ENCODE measurements at regions not wholly inside any gene's neighbourhood (a gene's known extent, or its start where the extent isn't known, plus 50 kb on each side); places are given as distances from the start of the nearest gene placed in this dataset.

DNA sequence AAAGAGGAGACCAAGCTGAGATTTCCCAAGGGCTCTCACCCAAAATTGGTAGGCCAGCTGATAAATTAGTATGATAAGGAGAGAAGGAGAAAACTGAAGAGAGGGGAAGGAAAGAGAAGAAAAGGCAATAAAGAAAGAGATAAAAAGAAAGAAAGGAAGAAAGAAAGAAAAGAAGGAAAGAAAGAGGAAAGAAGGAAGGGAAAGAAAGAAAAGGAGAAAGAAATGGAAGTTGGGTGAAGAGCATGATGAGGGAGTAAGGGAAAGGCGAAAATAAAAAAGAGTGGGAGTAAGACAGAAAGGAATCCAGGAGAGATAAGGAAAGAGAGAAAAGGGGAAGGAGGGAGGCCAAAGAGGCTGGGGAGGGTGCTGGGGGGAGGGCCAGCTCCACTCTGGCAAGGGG lies 95.4 kb downstream of the MRM1 start:
- no peak for DNase-seq

DNA sequence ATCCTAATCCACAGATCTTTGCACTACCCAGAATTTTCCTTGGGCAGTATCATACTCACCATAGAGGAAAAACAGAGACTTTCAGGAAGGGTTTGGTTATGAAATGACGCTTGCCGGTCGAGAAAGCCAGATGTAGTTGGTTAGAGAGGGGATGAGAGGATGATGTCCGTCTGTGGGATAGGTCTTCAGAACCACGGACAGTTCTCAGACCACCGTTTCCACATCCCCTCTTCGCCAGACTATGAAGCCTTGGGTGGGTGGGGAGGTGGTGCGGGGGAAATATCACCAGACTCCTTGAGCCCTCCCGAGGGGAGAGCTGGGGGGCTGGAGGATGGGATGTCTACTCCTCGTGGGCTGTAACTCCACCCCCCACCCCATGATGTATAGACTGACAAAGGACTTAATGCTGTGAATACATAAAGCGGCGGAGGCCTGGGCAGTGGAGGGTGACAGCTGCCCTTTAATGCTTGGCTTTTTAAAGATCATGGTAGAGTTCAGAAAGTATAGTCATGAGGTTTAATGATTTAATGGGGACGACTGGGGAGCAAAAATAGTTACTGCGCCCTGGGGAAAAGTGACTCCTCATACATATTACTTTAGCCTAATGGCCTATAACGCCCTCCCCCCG lies 96.6 kb downstream of the MRM1 start:
- no peak for DNase-seq

DNA sequence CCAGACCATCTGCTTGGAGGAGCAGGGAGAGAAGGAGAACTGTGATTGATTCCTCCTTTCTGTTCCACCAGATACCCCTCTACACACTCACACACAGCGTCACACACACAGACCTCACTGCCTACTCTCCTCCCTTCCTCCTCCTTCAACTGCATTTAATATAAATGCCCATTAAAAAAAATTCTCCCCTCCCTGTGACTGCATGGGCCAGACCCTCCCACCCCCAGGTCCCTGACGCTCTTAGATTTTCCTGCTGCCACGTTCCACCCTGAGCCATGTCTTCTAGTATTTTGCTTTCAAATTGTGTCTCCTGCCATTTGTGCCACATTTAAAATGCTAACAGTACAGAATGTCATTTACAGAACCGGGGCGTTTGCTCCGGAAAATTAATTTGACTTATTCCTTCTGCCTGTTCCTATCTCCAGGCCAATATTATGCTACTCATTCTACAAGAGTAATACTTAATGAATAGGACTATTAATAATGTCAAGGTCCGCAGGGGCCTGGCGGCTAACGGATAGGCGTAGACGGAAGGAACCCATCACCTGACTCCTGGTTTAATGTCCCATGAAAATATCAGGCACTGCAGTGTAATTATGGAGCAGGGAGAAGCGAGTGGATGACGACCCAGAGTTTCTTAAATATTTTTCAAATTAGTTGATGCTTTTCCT lies 100.2 kb downstream of the MRM1 start:
- no peak for DNase-seq

DNA sequence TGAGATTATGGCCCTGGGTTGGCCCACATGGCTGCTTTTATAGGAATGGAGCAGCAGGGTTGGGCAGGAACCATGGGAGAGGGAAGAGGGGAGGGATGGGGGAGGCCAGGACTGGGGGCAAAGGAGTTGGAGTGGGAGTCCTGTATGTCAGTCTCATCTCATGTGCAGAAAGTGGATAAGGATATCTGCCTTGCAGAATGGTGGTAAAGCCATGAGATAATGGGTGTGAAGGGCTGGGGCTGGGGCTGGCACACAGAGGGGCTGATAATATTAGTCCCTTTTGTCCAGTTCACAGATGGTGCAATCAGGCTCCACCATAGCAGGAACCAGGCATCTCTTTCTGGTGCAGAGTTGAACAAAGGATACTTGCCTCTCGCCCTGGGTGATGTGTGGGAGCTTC lies 101.3 kb downstream of the MRM1 start:
- DNase-seq: peak; percentile 85

DNA sequence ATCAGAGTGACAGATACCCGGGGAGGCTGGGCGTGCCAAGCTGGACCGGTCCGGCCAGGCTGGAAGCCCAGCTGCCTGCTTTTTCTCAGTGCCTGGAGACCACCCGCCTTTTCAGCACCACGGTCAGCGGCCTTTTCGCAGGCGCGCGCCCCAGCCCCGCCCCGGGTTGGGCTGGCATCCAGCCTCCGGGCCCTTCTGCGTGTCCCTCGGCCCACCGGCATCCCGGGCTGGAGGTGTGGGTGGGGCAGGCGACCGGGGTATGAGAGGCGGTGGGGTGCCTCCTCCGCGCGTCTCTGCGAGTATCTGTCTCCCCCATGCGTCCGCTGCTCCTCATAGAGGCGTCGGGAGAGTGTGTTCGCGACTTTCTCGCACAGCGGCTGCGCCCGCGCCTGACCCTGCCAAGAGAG lies 102.5 kb downstream of the MRM1 start:
- peak; percentile 68 for DNase-seq

DNA sequence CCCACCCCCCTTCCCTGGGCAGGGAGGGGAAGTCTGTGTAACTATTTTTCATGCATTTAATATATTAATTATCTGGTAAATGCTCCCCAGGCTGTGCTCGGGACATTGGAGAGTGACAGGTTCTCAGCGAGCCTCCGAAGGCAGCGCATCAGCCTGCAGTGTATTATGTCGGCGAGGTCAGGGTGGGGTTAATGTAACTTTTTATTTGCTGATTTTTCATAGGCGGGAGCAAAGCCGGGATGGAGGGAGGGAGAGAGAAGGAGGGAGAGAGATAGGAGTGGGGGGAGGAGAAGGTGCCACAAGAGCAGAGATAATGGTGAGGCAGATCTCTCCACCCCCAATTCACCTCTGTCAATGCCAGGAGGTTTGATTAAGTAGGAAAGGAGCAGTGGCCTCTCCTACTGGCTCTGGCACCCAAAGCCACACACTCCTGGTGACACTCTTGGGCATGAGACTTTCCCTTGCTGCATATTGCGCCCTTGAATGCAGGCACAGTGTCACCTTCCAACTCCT lies 104.0 kb downstream of the MRM1 start:
- DNase-seq: peak; percentile 72

DNA sequence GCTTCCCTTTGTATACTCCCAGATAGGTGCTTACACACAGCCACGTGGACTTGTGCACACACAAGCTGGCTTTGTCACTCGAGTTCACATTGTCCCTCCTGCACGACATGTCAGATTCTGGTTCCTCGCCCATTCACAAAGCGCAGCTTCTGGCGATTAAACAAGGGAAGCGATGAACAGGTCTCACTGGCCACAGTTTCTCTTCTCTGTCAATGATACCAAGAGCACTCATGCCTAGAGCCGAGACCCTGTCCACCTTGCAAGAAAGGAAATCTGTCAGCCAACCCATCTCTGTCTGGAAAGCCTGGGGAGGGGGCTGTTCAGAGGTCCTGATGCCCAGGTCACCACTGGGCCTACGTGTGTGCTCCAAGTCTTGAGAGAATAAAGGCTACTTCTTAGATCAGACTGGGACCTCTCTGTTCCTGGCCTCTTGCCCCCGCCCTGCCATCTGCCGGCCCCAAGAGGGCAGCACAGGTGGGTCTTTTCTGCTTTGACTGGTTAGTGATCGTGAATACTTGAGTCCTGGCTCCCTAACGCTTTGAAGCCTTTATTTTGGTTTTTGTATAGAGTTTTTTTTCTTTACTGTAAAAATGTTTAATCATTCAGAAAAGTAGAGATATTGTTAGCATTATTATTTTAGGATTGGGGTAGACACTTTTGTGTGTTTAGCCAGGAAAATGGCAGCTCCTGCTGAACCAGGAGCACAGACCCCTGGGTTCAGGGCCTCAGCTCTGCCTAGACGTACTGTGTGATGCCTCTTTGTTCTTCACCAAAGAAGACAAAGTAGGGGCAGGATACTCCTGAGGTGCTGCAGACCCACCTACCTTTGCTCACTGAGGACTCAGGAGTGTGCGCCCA lies 104.7 kb downstream of the MRM1 start:
- peak; percentile 86 for DNase-seq

DNA sequence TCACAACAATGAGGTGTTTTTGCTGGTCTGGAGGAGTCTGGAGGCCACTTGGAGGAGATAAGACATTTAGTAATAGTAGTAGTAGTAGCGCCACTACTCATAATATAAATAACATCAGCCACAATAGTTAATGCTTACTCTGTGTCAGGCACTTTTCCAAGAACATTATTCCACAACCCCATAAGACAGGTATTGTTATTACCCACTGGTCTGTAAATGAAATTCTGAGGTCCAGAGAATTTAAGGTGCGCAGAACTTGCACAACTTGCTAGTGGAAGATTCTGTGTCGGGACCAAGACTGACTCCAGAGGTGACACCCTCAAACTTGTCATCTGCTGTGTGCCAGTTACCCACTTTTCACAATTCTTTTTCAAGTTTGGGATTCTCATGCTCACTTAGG lies 106.5 kb downstream of the MRM1 start:
- DNase-seq: no peak

DNA sequence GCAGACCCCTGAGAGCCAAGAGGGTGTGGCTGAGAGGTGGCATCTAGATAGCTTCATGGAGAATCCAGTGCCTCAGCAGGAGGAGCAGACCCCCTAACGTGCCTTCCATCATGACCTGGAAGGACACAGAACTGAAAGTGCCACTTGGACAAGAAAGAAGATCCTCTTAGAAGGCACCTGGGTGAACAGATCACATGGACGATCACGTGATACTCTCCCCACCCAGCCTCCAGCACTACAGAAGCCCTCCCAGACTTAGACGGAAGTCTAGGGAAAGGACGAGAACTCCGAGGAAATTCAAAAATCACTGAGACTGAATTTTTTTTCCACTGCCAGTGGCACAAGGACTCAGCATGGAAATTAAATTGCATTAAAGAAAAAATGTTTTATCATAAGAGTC lies 113.4 kb downstream of the MRM1 start:
- no peak for DNase-seq

DNA sequence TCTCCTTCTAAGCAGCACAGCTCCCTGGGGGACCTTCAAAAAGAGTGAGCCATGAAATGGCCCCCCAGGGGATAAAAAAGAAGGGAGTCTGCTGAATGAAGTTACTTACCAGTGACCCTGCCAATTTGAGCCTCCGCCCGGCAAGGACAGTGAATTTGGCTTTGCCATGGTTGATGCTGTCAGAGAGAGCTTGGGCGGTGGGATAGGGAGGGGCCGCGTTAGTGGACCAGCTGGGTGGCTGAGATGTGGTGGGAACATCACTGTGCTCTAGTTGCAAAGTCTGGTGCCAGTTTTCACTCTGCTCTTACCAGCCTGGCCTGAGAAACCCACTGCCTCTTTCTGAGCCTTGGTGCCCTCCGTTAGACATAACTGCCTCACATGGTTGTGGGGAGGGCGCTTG lies 114.6 kb downstream of the MRM1 start:
- no peak for DNase-seq

DNA sequence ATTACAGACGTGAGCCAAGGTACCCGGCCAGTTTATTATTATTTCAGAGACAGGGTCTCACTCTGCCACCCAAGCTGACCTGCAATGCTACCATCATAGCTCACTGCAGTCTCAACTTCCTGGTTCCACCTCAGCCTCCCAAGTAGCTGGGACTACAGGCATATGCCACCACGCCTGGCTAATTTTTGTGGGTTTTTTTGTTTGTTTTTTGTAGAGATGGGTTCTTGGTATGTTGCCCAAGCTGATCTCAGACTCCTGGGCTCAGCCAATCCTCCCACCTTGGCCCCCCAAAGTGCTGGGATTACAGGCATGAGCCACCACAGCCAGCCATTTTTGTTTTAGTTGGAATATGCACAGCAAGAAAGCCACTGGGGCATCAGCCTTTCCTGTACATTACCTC lies 115.7 kb downstream of the MRM1 start:
- no peak for DNase-seq

DNA sequence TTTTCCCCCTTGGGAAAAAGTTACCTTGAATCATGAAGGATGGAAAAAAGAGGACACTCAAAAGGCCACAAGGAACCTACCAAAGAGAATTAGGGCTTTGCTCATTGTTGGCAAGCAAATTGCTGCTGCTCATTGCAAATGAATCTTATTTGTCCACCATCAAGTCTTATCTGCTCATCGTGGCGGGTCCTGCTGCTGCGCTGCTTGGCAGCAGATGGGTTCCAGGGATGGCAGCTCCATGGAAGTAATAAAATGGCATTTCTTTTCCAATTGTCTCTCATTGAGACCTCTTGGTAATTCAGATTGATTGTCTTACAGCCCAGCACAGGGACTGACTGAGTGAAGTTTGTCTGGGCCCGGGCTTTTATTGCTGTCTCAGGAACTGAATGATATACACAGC lies 118.7 kb downstream of the MRM1 start:
- peak; percentile 36 for DNase-seq

DNA sequence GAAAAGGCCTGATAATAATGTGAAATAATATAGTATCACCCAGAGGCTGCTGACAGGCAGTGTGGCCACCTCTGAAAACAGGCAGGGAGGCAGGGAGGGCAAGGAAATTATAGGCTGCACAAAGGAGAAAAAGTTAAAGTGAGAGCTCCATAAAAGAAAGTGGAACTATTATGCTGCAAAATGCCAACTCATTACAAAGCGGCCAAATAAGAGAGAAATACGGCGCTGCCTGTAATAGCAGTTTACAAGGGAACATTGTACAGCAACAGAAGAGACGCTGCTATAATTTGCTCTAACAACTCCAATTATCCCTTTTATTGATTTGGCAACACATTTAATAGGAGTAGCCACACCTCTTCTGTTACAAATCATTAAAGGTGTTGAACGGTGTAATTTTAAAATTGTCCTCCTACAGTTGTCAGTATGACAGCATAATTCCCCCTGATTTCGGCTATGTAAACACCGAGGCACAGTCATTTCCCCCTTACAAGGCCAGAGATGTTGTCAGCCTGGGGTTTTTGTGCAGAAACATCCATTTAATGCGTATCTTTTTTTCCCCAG lies 120.3 kb downstream of the MRM1 start:
- peak; percentile 47 for DNase-seq

DNA sequence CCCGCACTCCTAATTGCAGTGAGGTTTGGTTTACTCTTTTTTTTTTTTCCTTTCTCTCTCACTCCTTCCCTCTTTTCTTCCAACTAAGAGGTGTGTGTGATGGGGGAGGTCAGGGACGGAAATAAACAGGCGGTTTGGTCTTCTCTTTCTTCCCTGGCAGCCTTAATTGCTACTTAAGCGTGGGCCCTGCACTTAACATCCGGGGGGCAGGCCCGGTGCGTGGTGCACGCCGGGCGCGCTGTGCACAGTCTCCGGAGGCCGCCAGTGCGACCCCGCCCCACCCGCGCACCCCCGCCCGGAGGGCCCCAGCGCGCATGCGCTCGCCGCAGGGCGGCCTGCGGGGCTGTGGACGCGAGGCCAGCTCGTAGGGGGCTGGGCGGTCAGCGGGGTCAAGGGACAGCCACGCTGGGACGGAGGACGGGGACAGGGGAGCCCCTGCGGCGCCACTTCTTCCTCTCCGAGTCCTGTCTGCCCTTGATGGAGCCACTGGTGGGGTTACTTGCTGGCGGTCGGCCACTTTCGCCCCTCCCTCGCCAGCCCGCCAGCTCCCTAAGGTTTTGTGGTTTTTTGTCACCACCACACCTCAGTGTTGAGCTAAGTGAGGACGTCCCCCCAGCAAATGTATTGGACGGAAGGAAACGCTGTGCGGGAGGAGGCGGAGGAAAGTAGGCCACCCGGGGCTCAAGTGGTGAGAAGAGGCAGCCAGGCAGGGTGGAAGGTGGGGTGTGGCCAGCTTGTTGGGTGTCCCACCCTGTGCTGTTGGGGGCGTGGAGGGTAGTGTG lies 120.9 kb downstream of the MRM1 start:
- DNase-seq: peak; percentile 98

DNA sequence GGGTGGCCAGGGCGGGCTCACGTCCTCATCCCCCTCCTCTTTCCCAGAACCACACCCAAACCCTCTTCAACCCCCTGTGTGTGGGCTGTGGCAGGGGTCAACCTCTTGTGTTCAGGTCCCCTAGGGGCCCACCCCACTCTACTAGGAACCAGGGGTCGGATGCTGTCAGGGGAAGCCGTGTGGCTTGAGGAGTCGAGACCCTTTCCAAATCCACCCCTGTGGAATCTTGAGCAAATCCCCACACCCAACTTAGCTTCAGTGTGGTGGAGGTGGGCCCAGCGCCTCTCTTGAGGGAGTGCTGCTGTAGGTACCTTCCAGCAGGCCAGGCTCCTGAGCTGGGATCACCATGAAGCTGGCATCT lies 121.5 kb downstream of the MRM1 start:
- no peak for DNase-seq

DNA sequence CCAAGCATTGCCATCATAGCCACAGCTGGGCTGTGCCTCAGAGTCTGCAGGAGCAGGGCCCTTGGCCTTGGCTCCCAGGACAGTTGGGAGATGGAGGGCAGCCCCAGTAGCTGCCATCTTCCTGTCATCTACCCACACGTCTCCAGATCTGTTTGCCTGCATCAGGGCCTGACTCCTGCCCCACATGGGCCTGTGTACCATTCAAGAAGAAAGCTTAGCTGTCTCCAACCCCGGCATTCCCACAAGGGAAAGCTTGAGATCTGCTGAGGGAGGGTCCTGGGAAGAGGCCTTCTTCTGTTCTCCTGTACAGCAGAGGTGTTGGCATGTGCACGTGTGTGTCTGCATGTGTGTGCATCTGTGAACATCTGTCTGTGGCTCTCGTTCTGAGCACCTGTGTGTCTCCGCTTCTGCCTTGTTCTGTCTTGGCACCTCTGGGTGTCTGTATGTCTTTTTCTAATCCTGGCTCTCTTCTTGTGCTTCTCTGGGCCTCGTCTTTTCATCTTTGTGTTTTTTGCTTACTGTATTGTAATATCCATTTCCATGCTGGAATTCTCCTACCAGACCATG lies 122.2 kb downstream of the MRM1 start:
- no peak for DNase-seq

DNA sequence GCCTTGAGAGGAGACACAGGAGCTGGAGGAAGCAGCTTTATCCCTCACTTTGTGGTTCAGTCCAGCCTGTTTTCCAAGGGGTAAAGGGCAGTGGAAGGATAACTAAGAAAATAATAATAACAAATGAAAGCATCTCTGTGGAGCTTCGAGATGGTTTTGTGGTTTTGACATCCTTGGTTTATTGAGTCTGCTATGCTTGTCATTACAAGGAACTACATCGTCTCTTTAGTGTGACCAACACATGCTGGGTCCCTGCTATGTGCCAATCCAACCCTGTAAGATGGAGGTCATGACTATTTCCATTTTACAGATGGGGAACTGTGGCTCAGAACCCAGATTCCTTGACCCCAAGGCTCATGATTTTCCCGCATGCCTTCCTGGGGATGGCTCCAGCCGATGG lies 124.8 kb downstream of the MRM1 start:
- no peak for DNase-seq

DNA sequence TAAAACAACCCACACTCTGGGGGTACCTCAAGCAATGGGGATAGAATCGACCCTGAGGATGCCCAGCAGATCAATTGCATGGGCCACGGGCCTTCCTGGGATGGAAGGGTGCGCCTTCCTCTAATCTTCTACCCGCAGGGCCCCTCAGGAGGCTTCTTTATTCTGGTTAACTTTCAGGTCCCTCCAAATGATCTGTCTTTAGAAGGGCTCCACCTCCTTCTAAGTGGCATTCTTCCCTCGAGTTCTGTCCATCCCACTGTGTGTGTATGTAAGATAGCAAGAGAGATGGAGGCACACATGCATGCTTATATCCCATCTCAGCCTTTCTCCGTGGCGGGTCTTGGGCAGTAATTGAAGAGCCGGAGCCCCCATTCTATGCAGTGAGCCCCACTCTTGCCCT lies 125.7 kb downstream of the MRM1 start:
- DNase-seq: peak; percentile 80

DNA sequence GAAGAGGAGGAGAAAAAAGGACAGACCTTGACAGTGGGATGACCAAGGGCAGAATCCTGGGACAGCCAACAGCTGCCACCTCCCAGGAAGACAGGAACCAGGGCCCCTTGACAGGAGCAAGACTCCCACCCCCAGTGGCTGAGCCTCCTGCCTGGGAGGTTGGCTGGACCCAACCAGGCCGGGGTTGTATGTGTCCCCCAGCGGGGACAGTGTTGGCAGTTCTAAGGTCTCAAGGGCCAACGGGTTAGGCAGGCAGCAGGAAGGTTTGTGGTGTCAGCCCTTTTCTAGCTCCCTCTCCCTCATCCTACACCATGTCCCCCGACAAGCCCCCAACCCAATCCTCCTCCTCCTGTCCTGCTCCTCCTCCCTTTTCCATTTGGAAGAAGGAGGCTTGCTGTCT lies 126.2 kb downstream of the MRM1 start:
- DNase-seq: no peak

DNA sequence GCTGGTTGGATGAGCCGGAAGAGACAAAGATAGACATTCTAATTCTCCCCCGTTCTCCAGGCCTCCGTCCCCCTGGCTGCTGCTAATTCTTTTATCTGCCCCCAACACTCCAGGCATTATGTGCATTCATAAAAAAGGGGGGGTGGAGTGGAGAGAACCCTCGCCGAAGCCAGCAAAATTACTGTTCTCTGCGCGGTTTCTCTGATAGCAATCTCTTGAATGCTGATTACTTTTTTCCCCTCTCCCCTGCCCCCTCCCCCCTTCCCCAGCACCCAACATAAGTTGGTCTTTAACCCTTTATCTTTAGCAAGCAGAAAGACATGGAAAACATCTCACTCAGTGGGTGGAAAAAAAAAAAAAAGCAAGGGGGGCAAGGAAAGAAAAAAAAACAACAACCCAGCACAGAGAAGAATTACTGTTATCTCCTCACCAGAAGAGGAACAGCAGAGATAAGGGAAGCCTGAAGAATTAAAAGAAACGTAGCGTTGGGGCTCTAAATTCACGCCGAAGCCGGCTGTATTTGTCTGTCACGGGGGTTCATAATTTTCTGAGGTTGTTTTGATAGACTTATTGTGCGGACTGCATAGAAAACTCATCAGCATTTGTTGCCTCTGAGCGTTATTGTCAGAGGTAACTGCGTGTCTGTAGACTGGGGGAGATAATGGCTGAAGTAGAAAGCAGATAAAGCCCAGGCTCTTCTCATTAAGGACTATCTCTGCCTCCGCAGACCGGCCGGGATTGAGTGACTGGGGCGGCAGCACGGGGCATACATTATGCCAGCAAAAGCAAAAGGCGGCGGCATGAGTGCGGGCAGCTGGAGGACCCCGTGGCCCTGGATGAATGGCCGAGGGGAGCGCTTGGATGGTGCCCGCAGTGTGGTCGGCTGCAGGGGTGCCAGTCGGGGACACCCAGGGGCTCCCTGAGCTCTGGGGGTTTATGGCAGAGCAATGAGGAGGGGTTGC lies 126.9 kb downstream of the MRM1 start:
- DNase-seq: peak; percentile 98
